NCI-H1436 (cell line): ENCODE measurements at regions not wholly inside any gene's neighbourhood (a gene's known extent, or its start where the extent isn't known, plus 50 kb on each side); places are given as distances from the start of the nearest gene placed in this dataset.
"Not testable (repeated sequence)": the region's sequence is repeated elsewhere in the genome, so short reads cannot be mapped to it uniquely, and the experiment has no call there.

Experiments
- DNase-seq: peaks from one replicate; lab custom pipeline; 2025; lab: John Stamatoyannopoulos, UW

- DNase-seq, result no peak
Observed at GRCh38 chr5:175347027-175347426, 97.0 kb downstream of the DRD1 start.

- DNase-seq, result no peak
Observed at GRCh38 chr5:175344331-175345195, 99.4 kb downstream of the DRD1 start.

- no peak for DNase-seq
Observed at GRCh38 chr5:175343308-175343707, 100.7 kb downstream of the DRD1 start.

DNA sequence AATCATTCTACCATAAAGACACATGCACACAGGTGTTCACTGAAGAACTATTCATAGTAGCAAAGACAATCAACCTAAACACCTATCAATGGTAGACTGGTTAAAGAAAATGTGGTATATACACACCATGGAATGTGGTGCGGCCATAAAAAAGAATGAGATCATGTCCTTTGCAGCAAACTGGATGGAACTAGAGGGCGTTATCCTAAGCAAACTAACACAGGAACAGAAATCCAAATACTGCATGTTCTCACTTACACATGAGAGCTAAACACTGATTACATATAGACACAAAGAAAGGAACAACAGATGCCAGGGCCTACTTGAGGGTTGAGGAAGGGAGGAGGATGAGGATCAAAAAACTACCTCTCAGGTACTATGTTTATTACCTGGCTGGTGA, 103.8 kb downstream of the DRD1 start:
- DNase-seq, result no peak

DNA sequence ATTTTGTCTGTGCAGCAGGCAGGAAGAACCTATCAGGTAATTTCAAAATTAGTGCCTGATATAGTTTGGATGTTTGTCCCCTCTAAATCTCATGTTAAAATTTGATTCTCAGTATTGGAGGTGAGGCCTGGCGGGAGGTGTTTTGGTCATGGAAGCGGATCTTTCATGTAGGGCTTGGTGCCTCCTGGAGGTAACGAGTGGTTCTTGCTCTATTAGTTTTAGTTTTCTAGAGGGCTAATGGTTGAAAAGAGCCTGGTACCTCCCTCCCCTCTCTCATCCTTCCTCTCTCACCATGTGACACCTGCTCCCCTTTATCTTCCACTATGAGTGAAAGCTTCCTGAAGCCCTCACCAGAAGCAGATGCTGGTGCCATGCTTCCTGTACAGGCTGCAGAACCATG, 106.3 kb downstream of the DRD1 start:
- no peak for DNase-seq

DNA sequence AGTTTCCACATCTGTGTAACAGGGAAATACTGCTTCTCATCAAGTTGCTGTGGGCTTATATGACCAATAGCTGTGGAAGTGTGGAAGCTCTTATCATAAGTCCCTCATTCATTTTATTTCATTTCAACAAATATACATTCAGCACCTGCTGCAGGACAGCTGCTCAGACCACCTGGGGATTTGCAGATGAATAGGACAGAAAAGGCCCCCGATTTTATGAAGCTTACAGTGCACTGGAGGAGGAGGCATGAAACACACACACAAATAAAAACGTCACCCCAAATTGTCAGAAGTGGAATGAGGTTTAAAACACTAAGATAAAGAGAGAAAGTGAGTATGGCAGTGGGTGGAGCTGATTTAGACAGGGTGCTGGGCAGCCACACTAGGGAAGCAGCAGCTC, 107.2 kb downstream of the DRD1 start:
- DNase-seq, result no peak

GRCh38 chr5:175335691-175336090, 108.3 kb downstream of the DRD1 start:
- DNase-seq, result no peak

DNA sequence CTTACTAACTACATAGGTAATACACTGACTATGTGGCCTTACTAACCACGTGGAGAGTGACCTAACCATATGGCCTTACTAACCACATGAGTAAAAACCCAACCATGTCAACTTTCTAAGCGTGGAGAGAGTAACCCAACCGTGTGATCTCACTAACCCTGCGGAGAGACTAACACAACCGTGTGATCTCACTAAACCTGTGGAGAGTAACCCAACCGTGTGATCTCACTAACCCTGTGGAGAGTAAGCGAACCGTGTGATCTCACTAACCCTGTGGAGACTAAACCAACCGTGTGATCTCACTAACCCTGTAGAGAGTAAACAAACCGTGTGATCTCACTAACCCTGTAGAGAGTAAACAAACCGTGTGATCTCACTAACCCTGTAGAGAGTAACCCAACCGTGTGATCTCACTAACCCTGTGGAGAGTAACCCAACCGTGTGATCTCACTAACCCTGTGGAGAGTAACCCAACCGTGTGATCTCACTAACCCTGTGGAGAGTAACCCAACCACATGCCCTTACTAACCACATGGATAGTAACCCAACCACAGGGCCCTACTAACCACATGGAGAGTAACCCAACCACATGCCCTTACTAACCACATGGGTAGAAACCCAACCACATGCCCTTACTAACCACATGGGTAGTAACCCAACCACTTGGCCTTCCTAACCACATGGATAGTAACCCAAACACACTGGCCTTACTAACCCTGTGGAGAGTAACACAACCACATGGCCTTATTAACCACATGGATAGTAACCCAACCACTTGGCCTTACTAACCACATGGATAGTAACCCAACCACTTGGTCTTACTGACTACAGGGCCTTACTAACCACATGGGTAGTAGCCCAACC, 112.6 kb downstream of the DRD1 start:
- DNase-seq, result not testable (repeated sequence)

DNA sequence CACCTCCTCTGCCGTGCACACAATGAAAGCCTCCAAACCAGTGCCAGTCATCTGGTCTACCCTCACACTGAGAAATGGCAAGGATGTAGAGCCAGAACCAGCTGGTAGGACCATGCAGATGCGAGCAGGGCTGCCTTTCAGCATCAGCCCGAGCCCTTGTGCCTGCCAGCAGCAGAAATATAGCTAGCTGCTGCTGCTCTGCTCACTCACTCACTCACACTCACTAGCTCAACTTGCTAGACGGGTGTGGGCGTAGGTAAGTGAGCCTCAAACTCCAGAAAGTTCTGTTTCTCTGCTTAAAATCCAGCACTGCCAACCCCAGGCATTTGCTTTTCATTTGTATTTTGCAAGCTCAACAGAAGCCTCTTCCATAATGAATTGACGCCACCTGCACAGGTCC, 114.0 kb downstream of the DRD1 start:
- no peak for DNase-seq

DNA sequence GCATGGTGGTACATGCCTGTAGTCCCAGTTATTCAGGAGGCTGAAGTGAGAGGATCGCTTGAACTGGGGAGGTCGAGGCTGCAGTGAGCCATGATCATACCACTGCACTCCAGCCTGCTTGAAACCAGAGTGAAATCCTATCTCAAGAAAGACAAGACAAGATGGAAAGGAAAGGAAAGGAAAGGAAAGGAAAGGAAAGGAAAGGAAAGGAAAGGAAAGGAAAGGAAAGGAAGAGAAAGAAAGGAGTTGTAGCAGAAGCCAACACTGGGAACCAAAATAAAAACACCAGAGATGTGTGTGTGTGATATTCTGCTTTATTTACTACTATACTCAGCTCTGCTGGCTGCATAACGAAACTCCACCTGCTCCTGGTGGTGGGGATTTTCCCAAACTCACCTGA, 115.3 kb downstream of the DRD1 start:
- no peak for DNase-seq

- DNase-seq, result no peak
Observed at GRCh38 chr5:175328176-175328575, 115.8 kb downstream of the DRD1 start.

DNA sequence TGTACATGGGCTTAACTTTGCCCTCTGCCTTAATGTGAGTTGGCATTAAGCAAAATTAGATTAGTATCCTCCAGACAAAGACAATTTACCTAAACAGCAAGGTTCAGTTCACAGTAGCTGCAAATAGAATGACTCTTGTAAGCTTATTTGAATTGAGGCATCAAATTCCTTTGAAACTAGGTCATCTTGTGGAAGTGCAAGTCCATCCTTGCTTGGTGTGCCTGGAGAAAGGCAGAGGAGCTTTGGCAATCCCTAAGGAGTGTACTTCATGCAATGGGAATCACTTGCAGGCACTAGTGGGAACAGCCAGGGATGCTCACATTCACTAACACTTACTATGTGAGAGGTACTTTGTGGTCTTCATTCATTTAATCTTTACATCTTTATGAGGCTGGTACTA, 118.3 kb downstream of the DRD1 start:
- DNase-seq, result no peak

DNA sequence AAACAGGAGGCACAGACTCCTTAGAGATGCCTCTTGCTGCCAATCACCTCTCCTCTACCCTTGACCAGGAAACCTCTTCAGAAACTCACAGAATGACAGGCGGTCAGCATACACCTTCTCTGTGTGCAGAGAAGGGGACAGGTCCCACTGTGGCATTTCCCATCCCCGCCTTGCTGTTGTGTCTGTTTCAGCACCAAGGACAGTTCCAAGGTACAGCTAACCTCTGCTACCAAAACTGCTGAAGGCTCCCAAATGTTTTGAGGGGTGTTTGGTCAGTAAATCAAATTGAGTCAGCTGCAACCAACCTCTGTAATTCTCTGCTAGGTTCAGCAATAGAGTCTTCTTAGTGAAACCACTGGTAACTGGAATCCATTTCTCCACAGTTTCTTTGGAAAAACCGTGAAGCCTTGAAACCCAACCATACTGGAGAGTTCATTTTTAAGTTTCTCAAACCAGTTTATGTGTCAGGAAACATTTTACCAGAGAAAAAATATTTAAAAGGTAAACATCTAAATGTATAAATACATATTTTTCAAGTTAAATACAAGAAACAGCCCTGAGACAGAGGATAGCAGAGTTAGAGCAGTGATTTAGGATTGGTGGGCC, 122.0 kb downstream of the DRD1 start:
- no peak for DNase-seq

DNA sequence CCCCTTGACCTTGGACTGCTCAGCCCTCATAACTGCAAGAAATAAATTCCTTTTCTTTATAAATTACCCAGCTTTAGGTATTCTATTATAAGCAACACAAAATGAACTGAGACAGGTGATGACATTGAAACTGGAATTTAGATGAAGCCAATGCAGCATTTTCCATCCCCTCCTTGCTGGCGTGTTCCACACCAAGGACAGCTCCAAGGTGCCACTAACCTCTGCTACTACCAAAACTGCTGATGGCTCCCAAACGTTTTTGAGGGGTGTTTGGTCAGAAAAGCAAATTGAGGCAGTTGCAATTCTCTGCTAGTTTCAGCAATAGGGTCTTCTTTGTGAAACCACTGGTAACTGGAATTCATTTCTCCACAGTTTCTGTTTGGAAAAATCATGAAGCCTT, 124.8 kb downstream of the DRD1 start:
- no peak for DNase-seq

DNA sequence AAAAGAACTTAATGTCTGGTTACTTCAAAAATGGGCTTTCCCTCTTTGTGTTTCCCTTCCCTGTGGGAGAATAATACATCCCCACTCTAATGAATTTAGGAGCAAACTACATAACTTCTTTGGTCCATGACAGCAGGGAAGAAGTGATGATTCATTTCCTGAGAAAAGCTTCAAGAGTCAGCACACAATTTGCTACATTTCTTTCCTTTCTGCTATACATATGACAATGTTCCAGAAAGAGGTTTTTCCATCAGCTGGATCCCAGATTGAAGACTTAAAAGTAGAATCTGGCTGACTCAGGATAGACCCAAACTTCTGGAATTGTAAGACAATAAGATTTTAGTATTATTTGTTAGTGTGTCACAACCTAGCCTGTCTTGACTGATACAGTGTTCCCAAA, 126.1 kb downstream of the DRD1 start:
- DNase-seq, result no peak

DNA sequence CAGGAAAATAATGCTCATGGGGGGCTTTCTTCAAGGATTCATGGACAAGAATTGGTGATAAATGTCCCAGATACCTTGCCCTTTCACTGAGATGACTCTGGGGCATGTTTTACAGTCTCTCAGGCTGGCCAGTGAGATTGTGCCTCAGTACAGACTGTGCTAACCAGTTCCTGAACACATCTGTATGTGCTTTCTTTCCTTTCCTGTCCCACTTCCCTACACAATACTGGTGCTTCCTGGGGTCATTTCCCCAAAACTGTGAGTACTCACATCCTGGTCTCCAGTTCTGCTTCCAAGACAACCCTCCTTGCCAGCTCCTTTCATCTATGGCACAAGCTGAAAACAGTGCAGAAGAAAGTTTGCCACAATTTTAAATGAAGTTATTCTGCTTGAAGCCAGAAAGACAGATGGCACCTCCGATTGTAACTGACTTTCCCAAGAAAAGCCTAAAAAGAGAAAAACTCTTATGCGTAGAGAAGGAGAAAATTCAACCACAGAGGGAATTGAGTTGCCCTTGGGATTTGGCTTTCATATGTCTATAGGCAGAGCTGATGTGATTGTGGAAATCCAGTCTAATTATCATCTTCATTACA, 134.7 kb downstream of the DRD1 start:
- DNase-seq, result no peak

GRCh38 chr5:175308701-175309100, 135.3 kb downstream of the DRD1 start:
- DNase-seq, result no peak

- DNase-seq, result no peak
Observed at GRCh38 chr5:175306381-175306780, 137.6 kb downstream of the DRD1 start.

DNA sequence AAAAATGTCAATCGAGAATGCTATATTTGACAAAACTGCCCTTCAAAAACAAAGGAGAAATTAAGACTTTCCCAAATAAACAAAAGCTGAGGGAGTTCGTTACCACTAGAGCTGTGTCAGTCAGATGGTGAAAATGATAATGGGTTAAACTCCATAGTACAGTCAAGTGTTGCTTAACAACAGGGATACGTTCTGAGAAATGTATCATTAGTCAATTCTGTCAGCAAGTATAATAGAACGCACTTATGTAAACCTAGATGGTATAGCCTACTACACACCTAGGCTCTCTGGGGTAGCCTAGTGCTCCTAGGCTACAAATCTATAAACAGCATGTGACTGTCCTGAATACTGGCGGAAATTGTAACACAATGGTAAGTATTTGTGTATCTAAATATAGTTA, 138.7 kb downstream of the DRD1 start:
- DNase-seq, result no peak

DNA sequence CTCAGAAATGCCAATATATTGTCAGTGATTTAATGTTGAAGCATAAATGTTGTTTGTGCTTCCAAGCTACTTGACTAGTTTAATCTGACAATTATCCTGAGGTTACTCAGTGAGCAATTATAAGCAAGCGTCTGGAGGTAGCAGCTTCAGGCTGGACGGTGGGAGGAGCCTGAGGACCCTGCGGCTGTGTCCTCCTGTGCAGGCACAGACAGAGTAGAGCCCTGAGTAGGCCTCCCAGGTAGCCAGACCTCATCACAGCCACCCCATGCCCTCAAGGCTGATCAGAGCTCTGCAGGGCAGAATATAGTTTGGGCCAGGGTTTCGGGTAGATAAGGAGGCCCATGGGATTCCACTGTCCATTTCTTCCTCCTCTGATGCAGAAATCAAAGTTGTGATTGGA, 153.6 kb downstream of the DRD1 start:
- DNase-seq, result no peak

GRCh38 chr5:175288048-175288621, 155.8 kb downstream of the DRD1 start:
- DNase-seq, result no peak

DNA sequence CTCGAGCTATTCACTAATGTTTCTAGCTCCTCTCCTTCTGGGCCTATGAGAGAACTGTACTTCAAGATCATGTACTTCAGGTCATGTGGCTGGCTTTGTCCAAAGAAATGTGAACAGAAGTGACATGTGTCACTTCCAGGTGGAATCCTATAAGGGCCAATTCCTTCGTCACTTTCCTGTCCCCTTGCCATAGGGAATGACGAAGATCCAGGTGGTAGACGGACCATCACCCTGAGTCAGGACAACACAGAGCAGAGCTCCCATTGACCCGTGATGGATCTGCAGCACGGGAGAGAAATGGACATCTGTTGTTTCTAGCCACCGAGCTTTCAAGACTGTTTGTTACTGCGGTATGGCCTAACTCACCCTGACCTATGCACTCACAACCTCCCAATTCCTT, 157.0 kb downstream of the DRD1 start:
- DNase-seq, result no peak
